ENCODE measurements at regions not wholly inside any gene's neighbourhood (a gene's known extent, or its start where the extent isn't known, plus 50 kb on each side); places are given as distances from the start of the nearest gene placed in this dataset.

- no peaks in the 10 kb centered on the region for H3K36me3 ChIP-seq (replicated peaks in 1 of 2; ENCODE audit: control insufficient read depth in 1 of 2, insufficient read depth in 2 of 2, low read length in 1 of 2)
- no peaks in the 10 kb centered on the region; the same call in 1 of the 2 replicates for H4K20me1 ChIP-seq (ENCODE audit: insufficient read depth)
- H3F3A ChIP-seq (replicated peaks; ENCODE audit: insufficient read depth): peaks cover 49% of the 10 kb centered on the region
- no peaks in the 10 kb centered on the region for H3K9me2 ChIP-seq
- H3K9ac ChIP-seq: no peak overlapping the region
- H3K27me3 ChIP-seq (ENCODE audit: insufficient read depth): no peaks in the 10 kb centered on the region
- TF ChIP-seq NRF1 (IDR thresholded peaks at IDR 0.05; ENCODE audit: low read depth, low read length) (no peak), GABPA (IDR thresholded peaks at IDR 0.05; ENCODE audit: low read depth) (no peak), USF2 (IDR thresholded peaks at IDR 0.05; ENCODE audit: borderline replicate concordance, low read depth, low read length) (no peak), FOXJ3 (CRISPR knock-in tag; IDR thresholded peaks at IDR 0.05) (no peak), NFIC (IDR thresholded peaks at IDR 0.05; ENCODE audit: borderline replicate concordance) (no peak), EP300 (IDR thresholded peaks at IDR 0.05; ENCODE audit: borderline replicate concordance in 1 of 2, low read depth in 1 of 2, low read length in 1 of 2) (no peak), YY1 (IDR thresholded peaks at IDR 0.05; ENCODE audit: low read depth) (no peak), RAD21 (IDR thresholded peaks at IDR 0.05; ENCODE audit: low read length) (no peak), PBX3 (IDR thresholded peaks at IDR 0.05) (no peak), CHD2 (IDR thresholded peaks at IDR 0.05; ENCODE audit: low read length, partially characterized antibody) (no peak), TEAD4 (IDR thresholded peaks at IDR 0.05; ENCODE audit: borderline replicate concordance, insufficient read depth) (no peak)
- ChIA-PET POLR2A (interaction anchor here (1.2 kb wide), 1 partner anchor 12 kb away, joined by 4 read pairs; no protein-coding TSS in a partner anchor), CTCF (no interaction called here)
- H3K4me2 ChIP-seq: no peak overlapping the region
- no peaks in the 10 kb centered on the region for H3K79me2 ChIP-seq (ENCODE audit: insufficient read depth)
- H2AFZ ChIP-seq (ENCODE audit: low read depth): no peak overlapping the region
- no peak overlapping the region for H3K4me3 ChIP-seq (ENCODE audit: low read depth in 2 of 2, low read length in 1 of 2)
- peak overlapping the region in 1 of 2 experiments; percentile 23; a peak in 2 of 4 replicates for H3K27ac ChIP-seq (ENCODE audit: low read depth in 2 of 2, low read length in 1 of 2)
- 81% methylated on average over 4 of the region's 4 CpGs for WGBS (ENCODE audit: low lambda C conversion rate)
- DNase-seq: no peak
- no peaks in the 10 kb centered on the region for H3K9me3 ChIP-seq
- peaks cover 3 to 16% of the 10 kb centered on the region in 2 experiments; a peak in 2 of 4 replicates for H3K4me1 ChIP-seq (ENCODE audit: control insufficient read depth in 1 of 2, insufficient read depth in 2 of 2, low read depth in 1 of 2, low read length in 1 of 2)
Measured at GRCh38 chr6:26221186-26221585, 134.0 kb downstream of the HFE start.

- Histone ChIP-seq H3K36me3 (replicated peaks in 1 of 2; ENCODE audit: control insufficient read depth in 1 of 2, insufficient read depth in 2 of 2, low read length in 1 of 2) (no peaks in the 10 kb centered on the region), H3K27me3 (ENCODE audit: insufficient read depth) (no peaks in the 10 kb centered on the region), H4K20me1 (ENCODE audit: insufficient read depth) (no peaks in the 10 kb centered on the region), H3F3A (replicated peaks; ENCODE audit: insufficient read depth) (peaks cover 47% of the 10 kb centered on the region), H3K9me2 (no peaks in the 10 kb centered on the region), H3K4me3 (ENCODE audit: low read depth in 2 of 2, low read length in 1 of 2) (no peak overlapping the region), H3K4me1 (ENCODE audit: control insufficient read depth in 1 of 2, insufficient read depth in 2 of 2, low read depth in 1 of 2, low read length in 1 of 2) (peaks cover 8 to 19% of the 10 kb centered on the region in 2 experiments; a peak in 3 of 4 replicates), H3K9me3 (no peaks in the 10 kb centered on the region), H2AFZ (ENCODE audit: low read depth) (peak overlapping the region; percentile 39), H3K9ac (peak overlapping the region; percentile 95; the same call in 1 of the 2 replicates), H3K4me2 (peak overlapping the region; percentile 77), H3K27ac (ENCODE audit: low read depth in 2 of 2, low read length in 1 of 2) (peak overlapping the region; percentile 99 to 100), H3K79me2 (ENCODE audit: insufficient read depth) (no peaks in the 10 kb centered on the region)
- TF ChIP-seq ZBTB33 (IDR thresholded peaks at IDR 0.05; ENCODE audit: borderline replicate concordance, low read depth) (0 out of 2 replicates have a peak, but pooled peaks have one; percentile 24), YY1 (IDR thresholded peaks at IDR 0.05; ENCODE audit: low read depth) (no peak), PBX3 (IDR thresholded peaks at IDR 0.05) (peak; percentile 52)
- 32% methylated on average over 5 of the region's 5 CpGs for WGBS (ENCODE audit: low lambda C conversion rate)
- no peak for DNase-seq
- CTCF ChIA-PET: interaction anchor here (1.1 to 1.5 kb wide), 2 partner anchors 49 to 230 kb away, joined by 3 read pairs; a partner anchor contains a TSS
- POLR2A ChIA-PET: interaction anchor here (0.6 to 6.4 kb wide), 15 partner anchors 7 to 1668 kb away, joined by 3 to 107 read pairs (median 7); partner anchors contain the start of gene BTN3A3
Measured at GRCh38 chr6:26222571-26222970, 135.3 kb downstream of the HFE start.

All from SK-N-SH (cell line).